HG03159 (cell line): ENCODE measurements at regions not wholly inside any gene's neighbourhood (a gene's known extent, or its start where the extent isn't known, plus 50 kb on each side); places are given as distances from the start of the nearest gene placed in this dataset.

ENCODE experiments used
- ATAC-seq: cut with Tn5 transposase; IDR thresholded peaks from one replicate; pipeline ENCODE4 v1.9.1; 2021; ENCODE audit warnings: mild to moderate bottlenecking, moderate library complexity; ENCODE audit not compliant: unreplicated experiment

DNA sequence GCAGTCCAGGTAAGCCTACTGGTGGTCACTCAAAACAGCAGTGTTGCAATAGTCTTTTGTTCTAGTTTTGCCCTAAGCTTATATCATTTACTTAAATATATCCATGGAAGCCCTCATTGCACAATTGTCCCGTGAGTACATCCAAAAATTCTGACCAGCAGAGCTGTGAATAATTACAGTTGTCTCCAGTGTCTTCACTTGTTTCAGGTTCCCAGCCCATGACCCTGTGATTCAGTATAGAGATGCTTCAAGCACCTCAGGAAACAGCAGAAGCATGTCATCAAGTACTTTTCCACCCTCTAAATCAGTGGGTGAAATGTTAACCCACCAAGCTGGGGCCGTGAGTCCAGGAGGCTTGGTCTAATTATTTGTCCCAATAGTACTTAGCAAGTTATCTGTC lies 214.9 kb upstream of the RPS6KA3 start:
- ATAC-seq, result no peak

DNA sequence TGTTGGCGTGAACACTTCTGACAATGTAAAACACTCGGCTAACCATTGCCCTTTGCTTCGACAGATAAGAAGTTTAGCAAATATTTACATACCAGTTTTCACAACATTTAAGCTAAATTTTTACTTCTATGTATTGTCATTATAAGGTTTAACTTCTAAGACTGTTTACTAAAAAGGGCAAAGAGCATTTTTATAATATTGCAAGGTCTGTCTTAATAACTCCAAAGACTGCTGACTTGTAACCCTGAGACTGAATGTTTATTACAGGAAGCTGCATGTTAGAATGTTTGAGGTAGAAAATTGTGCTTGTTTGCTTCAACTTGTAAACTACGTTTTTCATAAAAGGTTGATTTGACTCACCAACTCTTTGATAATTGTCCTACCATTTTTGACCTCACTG lies 213.2 kb upstream of the RPS6KA3 start:
- no peak for ATAC-seq

DNA sequence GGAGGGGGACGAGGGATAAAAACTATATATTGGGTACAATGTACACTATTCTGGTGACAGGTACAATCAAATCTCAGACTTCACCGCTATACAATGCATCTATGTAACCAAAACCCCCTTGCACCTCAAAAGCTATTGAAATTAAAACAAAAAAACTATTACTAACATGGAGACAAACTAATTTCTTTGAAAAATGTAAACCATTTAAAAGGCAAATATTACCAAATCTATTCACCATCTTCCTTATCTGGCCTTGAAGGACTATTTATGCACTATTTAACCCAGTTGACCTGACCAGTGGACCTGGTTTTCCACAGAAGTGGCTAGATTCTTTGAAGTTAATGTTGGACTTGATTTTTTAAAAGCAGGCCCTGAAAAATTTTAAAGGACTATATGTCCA lies 212.3 kb upstream of the RPS6KA3 start:
- no peak for ATAC-seq

GRCh38 chrX:20477836-20478524 lies 211.3 kb upstream of the RPS6KA3 start:
- no peak for ATAC-seq

- ATAC-seq, result no peak
Observed at GRCh38 chrX:20477219-20477618, 210.5 kb upstream of the RPS6KA3 start.

- ATAC-seq, result no peak
Observed at GRCh38 chrX:20472620-20473258, 206.0 kb upstream of the RPS6KA3 start.

GRCh38 chrX:20472148-20472547 lies 205.4 kb upstream of the RPS6KA3 start:
- no peak for ATAC-seq

DNA sequence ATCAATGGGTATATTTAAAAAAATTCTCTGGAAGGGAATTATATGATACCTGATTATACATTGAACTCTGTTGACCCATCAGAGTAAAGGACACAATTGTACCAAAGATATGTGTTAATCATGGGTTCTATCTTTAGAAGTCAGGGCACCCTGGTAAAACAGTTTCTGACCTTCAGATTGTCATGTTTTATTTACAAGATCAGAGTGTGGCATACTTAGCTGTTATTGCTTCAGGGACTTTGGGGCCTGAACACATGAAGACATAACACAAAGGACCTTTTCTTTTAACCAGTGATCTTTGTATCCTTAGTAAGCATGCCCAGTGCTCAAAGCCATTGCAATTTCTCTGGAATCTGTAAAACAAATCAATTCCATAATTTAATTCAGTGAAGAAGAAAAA lies 204.8 kb upstream of the RPS6KA3 start:
- ATAC-seq, result no peak

DNA sequence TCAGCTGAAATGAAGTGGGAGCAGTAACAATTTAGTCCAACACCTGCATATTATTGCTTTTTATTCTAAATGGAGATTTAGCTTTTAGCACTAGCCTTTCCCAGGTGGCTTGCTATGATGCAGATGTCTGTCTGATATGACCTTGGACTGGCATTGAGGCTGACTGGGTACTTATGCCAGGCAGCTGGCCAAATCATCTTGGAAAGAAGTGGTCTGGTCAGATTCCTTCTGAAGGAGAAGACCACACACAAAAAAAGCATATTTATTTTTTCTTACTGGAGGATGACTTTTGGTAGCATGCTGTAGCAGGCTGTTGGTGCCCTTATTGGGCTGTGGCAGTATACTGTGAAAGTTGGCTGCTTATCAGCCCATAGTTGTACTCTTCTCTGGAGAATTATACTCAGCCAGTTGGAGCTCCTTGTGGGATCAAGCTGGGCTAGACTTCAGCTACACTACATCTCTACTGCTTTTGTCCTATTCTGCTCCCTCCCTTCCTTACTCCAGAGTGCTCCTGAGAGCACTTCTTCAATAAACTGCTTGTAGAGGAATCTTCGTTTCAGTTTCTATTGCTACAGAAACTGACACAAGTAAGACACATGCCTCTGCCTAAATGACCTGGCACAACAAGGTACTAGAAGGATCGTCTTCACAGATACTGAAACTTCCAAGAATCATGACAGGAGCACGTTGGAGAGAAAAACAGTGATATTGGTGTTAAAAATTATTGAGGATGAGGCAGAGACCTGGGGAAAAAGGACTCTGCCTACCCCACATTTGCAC lies 196.8 kb upstream of the RPS6KA3 start:
- ATAC-seq, result no peak

- ATAC-seq, result no peak
Observed at GRCh38 chrX:20461576-20461975, 194.9 kb upstream of the RPS6KA3 start.

GRCh38 chrX:20461002-20461401 lies 194.3 kb upstream of the RPS6KA3 start:
- no peak for ATAC-seq

DNA sequence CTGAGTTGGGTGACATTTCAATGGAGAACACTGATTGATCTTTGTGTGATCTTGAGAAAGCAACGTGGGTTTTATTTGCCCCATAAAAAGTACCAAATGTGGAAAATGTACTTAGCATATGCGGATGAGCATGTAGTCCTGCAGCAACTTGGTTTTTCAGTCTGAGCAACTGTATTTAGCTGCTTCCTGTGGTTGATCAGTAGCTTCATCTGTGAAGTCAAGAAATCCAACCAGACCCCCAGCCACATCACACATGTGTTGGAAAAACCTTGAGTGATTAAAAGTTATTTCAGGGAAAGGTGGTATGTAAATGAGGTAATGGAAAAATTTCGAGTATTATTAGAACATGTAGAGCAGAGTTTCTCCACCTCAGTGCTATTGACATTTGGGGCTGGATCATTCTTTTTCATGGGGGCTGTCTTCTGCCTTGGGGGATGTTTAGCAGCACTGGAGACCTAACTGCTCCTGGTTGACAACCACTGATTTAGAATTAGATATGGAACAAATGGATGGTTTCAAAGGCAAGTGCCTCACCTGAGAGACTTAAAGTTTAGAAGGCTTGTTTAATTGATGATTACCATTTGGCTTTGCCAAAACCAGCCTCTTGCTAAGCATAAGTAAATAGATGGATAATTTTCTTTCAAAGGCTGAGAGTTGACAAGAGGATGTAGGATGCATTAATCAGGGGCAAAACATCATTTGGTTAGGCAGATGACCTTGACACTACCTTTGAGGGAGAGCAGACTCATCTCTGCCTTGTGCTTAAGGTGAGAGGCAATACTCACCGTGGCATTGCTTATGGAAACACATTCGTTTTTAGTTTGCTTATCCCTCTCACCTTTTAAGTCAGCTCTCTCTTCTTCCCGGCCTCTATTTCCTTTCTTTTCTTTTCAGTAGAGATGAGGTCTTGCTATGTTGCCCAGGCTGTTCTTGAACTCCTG lies 193.0 kb upstream of the RPS6KA3 start:
- ATAC-seq, result no peak

- ATAC-seq, result no peak
Observed at GRCh38 chrX:20456971-20457370, 190.3 kb upstream of the RPS6KA3 start.

DNA sequence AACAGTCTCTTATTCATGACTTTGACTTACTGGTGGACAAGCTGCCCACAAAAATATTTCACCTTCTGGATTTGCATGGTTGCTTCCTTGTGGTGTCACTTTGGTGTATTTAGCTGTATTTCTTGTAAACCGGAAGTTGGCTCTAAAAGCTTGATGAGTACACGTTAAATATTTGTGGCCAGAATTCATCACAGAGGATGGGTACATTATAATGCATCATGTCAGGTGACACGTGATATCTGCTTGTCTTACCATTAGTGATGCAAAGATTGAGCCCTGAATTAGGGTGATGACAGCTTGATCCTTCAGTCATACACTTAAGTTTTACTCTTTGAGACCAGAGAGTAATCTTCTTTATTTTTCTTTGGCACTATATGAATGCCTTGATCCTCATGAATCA lies 188.3 kb upstream of the RPS6KA3 start:
- ATAC-seq, result no peak

DNA sequence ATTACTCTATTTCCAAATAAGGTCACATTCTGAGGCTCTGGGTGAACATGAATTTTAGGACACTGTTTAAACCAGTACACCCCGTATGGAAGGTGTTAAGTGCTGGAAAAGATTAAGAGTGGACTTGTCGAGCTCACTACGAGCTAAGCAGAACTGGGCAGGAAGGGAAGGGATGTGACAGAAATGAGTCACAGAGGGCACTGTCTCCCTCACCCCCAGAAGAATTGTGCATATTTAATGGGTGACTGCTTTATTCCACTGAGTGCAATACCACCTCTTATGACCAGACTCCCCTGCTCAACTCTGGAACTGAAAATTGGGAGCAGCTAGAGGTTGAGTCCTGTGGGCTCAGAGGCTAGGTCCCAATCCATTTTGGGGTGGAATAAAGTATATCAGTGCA lies 187.4 kb upstream of the RPS6KA3 start:
- no peak for ATAC-seq

GRCh38 chrX:20452487-20452886 lies 185.8 kb upstream of the RPS6KA3 start:
- peak; percentile 78 for ATAC-seq

DNA sequence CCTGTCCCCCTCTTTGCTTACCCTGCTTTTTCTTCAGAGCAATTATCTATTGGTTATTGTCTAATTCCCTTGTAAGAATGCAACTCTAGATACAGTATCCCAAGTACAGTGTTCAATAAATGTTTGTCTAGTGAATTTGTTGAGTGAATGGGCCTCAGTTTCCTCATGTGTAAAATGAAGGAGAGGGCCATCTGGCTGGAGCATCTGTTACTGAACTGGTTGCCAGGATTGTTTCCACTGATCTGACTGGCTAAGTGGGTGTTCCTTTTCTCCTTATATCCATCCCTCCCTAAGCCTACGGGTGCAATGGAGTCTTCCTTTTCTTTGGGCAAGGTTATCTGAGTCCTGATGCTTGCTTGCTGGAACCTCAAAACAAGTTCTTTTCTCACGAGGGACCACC lies 185.2 kb upstream of the RPS6KA3 start:
- ATAC-seq, result no peak

GRCh38 chrX:20445109-20445508 lies 178.4 kb upstream of the RPS6KA3 start:
- no peak for ATAC-seq

DNA sequence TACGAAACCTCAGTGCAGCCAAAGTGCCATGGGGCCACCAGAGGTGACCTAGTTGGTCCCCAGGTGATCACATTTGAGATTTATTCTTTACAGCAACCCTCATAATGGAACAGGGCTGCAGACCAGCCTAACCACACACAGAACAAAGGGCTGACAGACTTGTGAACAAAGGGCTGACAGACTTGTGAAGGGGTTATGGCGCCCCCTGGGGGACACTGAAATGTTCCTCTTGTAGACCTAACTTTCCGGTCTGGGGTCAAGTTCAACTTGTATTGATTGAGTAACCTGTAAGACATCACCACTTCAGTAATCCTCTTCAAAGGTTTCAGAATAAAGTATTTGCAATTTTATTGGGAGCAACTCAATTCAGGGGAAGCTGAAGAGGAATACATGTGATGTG lies 175.9 kb upstream of the RPS6KA3 start:
- peak; percentile 84 for ATAC-seq

DNA sequence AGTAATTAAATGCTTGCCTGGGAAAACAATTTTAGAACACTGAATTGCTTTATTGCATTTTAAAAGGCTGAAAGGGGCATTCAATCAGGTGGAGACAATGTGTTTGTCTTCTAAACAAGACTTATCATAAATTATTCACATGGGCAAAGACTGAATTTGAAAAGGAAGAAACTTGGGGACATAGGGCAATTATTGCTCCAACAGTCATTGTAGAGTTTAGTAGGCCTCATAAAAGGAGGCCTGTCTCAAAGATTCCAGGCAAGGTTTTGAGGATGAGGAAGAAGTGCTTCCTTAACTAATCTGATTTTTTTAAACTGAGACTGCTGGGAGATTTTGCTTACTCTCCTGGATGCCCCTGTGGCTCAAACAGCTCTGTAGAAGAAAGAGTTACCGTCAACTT lies 174.4 kb upstream of the RPS6KA3 start:
- ATAC-seq, result no peak
